A673 (cell line): ENCODE measurements at regions not wholly inside any gene's neighbourhood (a gene's known extent, or its start where the extent isn't known, plus 50 kb on each side); places are given as distances from the start of the nearest gene placed in this dataset.

ENCODE experiments used
- EZH2 ChIP-seq: fragments of 200-600 bp; sonication (generic); IDR thresholded peaks from 2 replicates; pipeline ENCODE4 v1.6.1; 2017; ENCODE audit warnings: borderline replicate concordance, low read depth, mild to moderate bottlenecking, mixed read lengths, antibody characterized with exemption, low read length; ENCODE audit not compliant: poor library complexity, severe bottlenecking
- TF ChIP-seq, protein P1 (sequence below): fragments of 300-800, 200-600 bp; sonication (generic); conservative IDR thresholded peaks from 2 replicates; pipeline ENCODE4 v1.5.1; 2017; ENCODE audit warnings: low read depth, mild to moderate bottlenecking, antibody characterized with exemption, low read length, moderate library complexity, mixed read lengths

DNA sequence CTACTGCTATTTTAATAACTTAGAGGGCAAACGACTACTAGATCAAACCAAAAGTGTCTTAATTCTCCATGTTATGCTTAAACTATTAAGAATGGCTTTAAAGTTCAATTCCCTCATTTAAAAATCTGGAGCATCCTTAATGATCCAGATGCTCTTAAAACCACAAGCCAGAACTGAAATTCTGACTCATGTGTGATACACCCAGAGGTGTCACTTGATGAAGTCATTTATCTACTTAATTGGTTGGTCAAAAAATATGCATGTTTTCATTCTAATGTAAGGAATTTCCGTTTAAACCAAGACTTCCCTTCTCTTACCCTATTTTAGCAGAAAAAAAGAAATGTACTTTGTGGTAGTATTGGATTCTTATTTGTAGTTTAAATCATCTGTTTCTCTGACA lies 1261.2 kb upstream of the B3GALT2 start:
- TF ChIP-seq EZH2: no peak
- TF ChIP-seq, protein P1, sequence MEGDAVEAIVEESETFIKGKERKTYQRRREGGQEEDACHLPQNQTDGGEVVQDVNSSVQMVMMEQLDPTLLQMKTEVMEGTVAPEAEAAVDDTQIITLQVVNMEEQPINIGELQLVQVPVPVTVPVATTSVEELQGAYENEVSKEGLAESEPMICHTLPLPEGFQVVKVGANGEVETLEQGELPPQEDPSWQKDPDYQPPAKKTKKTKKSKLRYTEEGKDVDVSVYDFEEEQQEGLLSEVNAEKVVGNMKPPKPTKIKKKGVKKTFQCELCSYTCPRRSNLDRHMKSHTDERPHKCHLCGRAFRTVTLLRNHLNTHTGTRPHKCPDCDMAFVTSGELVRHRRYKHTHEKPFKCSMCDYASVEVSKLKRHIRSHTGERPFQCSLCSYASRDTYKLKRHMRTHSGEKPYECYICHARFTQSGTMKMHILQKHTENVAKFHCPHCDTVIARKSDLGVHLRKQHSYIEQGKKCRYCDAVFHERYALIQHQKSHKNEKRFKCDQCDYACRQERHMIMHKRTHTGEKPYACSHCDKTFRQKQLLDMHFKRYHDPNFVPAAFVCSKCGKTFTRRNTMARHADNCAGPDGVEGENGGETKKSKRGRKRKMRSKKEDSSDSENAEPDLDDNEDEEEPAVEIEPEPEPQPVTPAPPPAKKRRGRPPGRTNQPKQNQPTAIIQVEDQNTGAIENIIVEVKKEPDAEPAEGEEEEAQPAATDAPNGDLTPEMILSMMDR: no peak
